ENCODE measurements at regions not wholly inside any gene's neighbourhood (a gene's known extent, or its start where the extent isn't known, plus 50 kb on each side); places are given as distances from the start of the nearest gene placed in this dataset.

GRCh38 chr20:60857708-60858107 lies 394.4 kb upstream of the CDH4 start:
- peak; percentile 4 for DNase-seq (ENCODE audit: low read depth, low spot score)
- H3K4me3 ChIP-seq (ENCODE audit: low read depth, low read length) = no peak overlapping the region
- ChIA-PET CTCF (no interaction called here), POLR2A (no interaction called here)
- no peak for TF ChIP-seq CTCF (IDR thresholded peaks at IDR 0.05; ENCODE audit: low read depth, low read length)
- H3K27ac ChIP-seq (ENCODE audit: low read depth, low read length) = no peak overlapping the region
- H3K9me3 ChIP-seq (ENCODE audit: control insufficient read depth, insufficient read depth, low read length) = no peaks in the 10 kb centered on the region
- no peaks in the 10 kb centered on the region for H3K27me3 ChIP-seq (ENCODE audit: control insufficient read depth, insufficient read depth, low read length)

GRCh38 chr20:60862601-60863000 lies 389.5 kb upstream of the CDH4 start:
- POLR2A ChIA-PET = no interaction called here

GRCh38 chr20:60863548-60863947 lies 388.5 kb upstream of the CDH4 start:
- Histone ChIP-seq H3K4me3 (ENCODE audit: low read depth, low read length) (no peak overlapping the region), H3K27me3 (ENCODE audit: control insufficient read depth, insufficient read depth, low read length) (peaks cover 2% of the 10 kb centered on the region), H3K27ac (ENCODE audit: low read depth, low read length) (no peak overlapping the region), H3K9me3 (ENCODE audit: control insufficient read depth, insufficient read depth, low read length) (no peaks in the 10 kb centered on the region)
- ChIA-PET CTCF (interaction anchor here (1.0 kb wide), 1 partner anchor 366 kb away, joined by 4 read pairs; no protein-coding TSS in a partner anchor), POLR2A (no interaction called here)
- no peak for TF ChIP-seq CTCF (IDR thresholded peaks at IDR 0.05; ENCODE audit: low read depth, low read length)
- DNase-seq (ENCODE audit: low read depth, low spot score) = no peak

More at GRCh38 chr20:60862601-60863000, 389.5 kb upstream of the CDH4 start:
- H3K4me3 ChIP-seq (ENCODE audit: low read depth, low read length) = no peak overlapping the region
- CTCF ChIA-PET = interaction anchor here (0.6 to 1.0 kb wide), 2 partner anchors 366 to 367 kb away, joined by 3 to 4 read pairs; no protein-coding TSS in a partner anchor
- no peaks in the 10 kb centered on the region for H3K9me3 ChIP-seq (ENCODE audit: control insufficient read depth, insufficient read depth, low read length)
- peaks cover 1% of the 10 kb centered on the region for H3K27me3 ChIP-seq (ENCODE audit: control insufficient read depth, insufficient read depth, low read length)
- TF ChIP-seq CTCF (IDR thresholded peaks at IDR 0.05; ENCODE audit: low read depth, low read length) = no peak
- no peak for DNase-seq (ENCODE audit: low read depth, low spot score)
- H3K27ac ChIP-seq (ENCODE audit: low read depth, low read length) = no peak overlapping the region

- TF ChIP-seq CTCF (IDR thresholded peaks at IDR 0.05; ENCODE audit: low read depth, low read length) = no peak
- Histone ChIP-seq H3K4me3 (ENCODE audit: low read depth, low read length) (no peak overlapping the region), H3K27me3 (ENCODE audit: control insufficient read depth, insufficient read depth, low read length) (peaks cover 2% of the 10 kb centered on the region), H3K27ac (ENCODE audit: low read depth, low read length) (no peak overlapping the region), H3K9me3 (ENCODE audit: control insufficient read depth, insufficient read depth, low read length) (peaks cover 3% of the 10 kb centered on the region; the same call in 1 of the 2 replicates)
- CTCF ChIA-PET = no interaction called here
- DNase-seq (ENCODE audit: low read depth, low spot score) = no peak
- POLR2A ChIA-PET = no interaction called here
Observed at GRCh38 chr20:60867589-60867988, 384.5 kb upstream of the CDH4 start.

- H3K9me3 ChIP-seq (ENCODE audit: control insufficient read depth, insufficient read depth, low read length) = peaks cover 3% of the 10 kb centered on the region; the same call in 1 of the 2 replicates
- no peak overlapping the region for H3K27ac ChIP-seq (ENCODE audit: low read depth, low read length)
- H3K4me3 ChIP-seq (ENCODE audit: low read depth, low read length) = no peak overlapping the region
- TF ChIP-seq CTCF (IDR thresholded peaks at IDR 0.05; ENCODE audit: low read depth, low read length) = no peak
- POLR2A ChIA-PET = no interaction called here
- CTCF ChIA-PET = no interaction called here
- peaks cover 2% of the 10 kb centered on the region for H3K27me3 ChIP-seq (ENCODE audit: control insufficient read depth, insufficient read depth, low read length)
- DNase-seq (ENCODE audit: low read depth, low spot score) = no peak
Observed at GRCh38 chr20:60868316-60868891, 383.7 kb upstream of the CDH4 start.

All from AG04450 (cell line).